ENCODE measurements at regions not wholly inside any gene's neighbourhood (a gene's known extent, or its start where the extent isn't known, plus 50 kb on each side); places are given as distances from the start of the nearest gene placed in this dataset.

GRCh38 chr6:112502351-112503090 lies 155.4 kb downstream of the RFPL4B start:
- TF ChIP-seq CTCF (IDR thresholded peaks at IDR 0.05; ENCODE audit: insufficient read depth, low read length) (no peak), POLR2AphosphoS5 (IDR thresholded peaks at IDR 0.05; ENCODE audit: low read depth) (no peak), SPI1 (IDR thresholded peaks at IDR 0.05; ENCODE audit: borderline replicate concordance, low read depth) (no peak)
